GM12878 (cell line): ENCODE measurements at regions not wholly inside any gene's neighbourhood (a gene's known extent, or its start where the extent isn't known, plus 50 kb on each side); places are given as distances from the start of the nearest gene placed in this dataset.

Source experiments
- ATAC-seq: fragments of 200-7000 bp; cut with Tn5 transposase; 3 replicates; pipeline ENCODE4 v1.9.1; 2020; ENCODE audit warnings: mild to moderate bottlenecking, moderate library complexity
- BruUV-seq: library from RNA; stranded (reverse); fragments of 400-500 nt; replicated peaks from 2 replicates; lab custom pipeline; 2021; lab: Mats Ljungman, UMichigan
- CTCF ChIA-PET: fragments of 300-600 bp; sonication (Branson Sonifier 250); formaldehyde crosslinking; extraction: SDS; loops from one replicate; lab custom pipeline; 2021; ENCODE audit warnings: inconsistent platforms; lab: Yijun Ruan, JAX
- POLR2A ChIA-PET: fragments of 350-600 bp; formaldehyde crosslinking; extraction: SDS; loops from one replicate; lab custom pipeline; 2021; ENCODE audit warnings: inconsistent platforms; lab: Charles Lee
- RAD21 ChIA-PET: fragments of 300-600 bp; sonication (Branson Sonifier 250); formaldehyde crosslinking; loops from one replicate; lab custom pipeline; 2023; ENCODE audit warnings: antibody characterized with exemption; ENCODE audit not compliant: unreplicated experiment; lab: Charles Lee
- SMC1A ChIA-PET: fragments of 300-600 bp; sonication (Branson Sonifier 250); formaldehyde crosslinking; loops from one replicate; lab custom pipeline; 2023; ENCODE audit not compliant: unreplicated experiment, uncharacterized antibody; lab: Charles Lee
- DNase-seq: peaks from one replicate; pipeline ENCODE4 v3.0.0-alpha.2; 2011; ENCODE audit warnings: low read depth, low spot score
- FAIRE-seq: peaks from 3 replicates; lab custom pipeline; 2011; peaks lifted over from hg19 to GRCh38; lab: Jason Lieb, UNC
- H2AFZ ChIP-seq: 2 replicates; pipeline ENCODE4 v1.6.0; 2011; ENCODE audit warnings: low read depth, low read length, control low read depth; ENCODE audit not compliant: control insufficient read depth
- H3K27ac ChIP-seq: 2 replicates; pipeline ENCODE4 v1.5.1; 2011; ENCODE audit warnings: control low read depth; ENCODE audit not compliant: control insufficient read depth, insufficient read depth
- H3K27me3 ChIP-seq, 2 experiments: replicated peaks in 1 of 2; 2 replicates each; pipeline versions ENCODE4 v1.6.0 to v1.6.1; 2011; ENCODE audit warnings: low read length in 1 of 2; ENCODE audit not compliant: control insufficient read depth in 2 of 2, insufficient read depth in 2 of 2
- H3K36me3 ChIP-seq, 2 experiments: 2 replicates each; pipeline ENCODE4 v1.5.1; 2011; ENCODE audit warnings: low read length in 1 of 2; ENCODE audit not compliant: control insufficient read depth in 2 of 2, insufficient read depth in 2 of 2
- H3K4me1 ChIP-seq: 2 replicates; pipeline ENCODE4 v1.6.1; 2011; ENCODE audit warnings: mild to moderate bottlenecking, low read length, moderate library complexity, mixed read lengths; ENCODE audit not compliant: control insufficient read depth, insufficient read depth
- H3K4me2 ChIP-seq: 2 replicates; pipeline ENCODE4 v1.6.0; 2011; ENCODE audit warnings: control low read depth; ENCODE audit not compliant: control insufficient read depth, insufficient read depth
- H3K4me3 ChIP-seq: fragments of 200-600 bp; sonication (generic); 2 replicates; pipeline ENCODE4 v1.5.1; 2016
- H3K79me2 ChIP-seq: 2 replicates; pipeline ENCODE4 v1.6.0; 2011; ENCODE audit warnings: low read length; ENCODE audit not compliant: control insufficient read depth, insufficient read depth
- H3K9ac ChIP-seq: 2 replicates; pipeline ENCODE4 v1.8.0; 2011; ENCODE audit warnings: low read length, control low read depth, mixed read lengths; ENCODE audit not compliant: control insufficient read depth, insufficient read depth
- H3K9me3 ChIP-seq: replicated peaks from 3 replicates; pipeline ENCODE4 v1.5.1; 2011; ENCODE audit warnings: mild to moderate bottlenecking, low read length; ENCODE audit not compliant: control insufficient read depth, insufficient read depth
- H4K20me1 ChIP-seq: 2 replicates; pipeline ENCODE4 v1.6.0; 2011; ENCODE audit not compliant: control insufficient read depth, insufficient read depth
- ASH2L ChIP-seq: fragments of 300-600, 200-600 bp; sonication (generic); IDR thresholded peaks from 2 replicates; pipeline ENCODE4 v1.6.1; 2017; ENCODE audit warnings: low read depth, mild to moderate bottlenecking, borderline replicate concordance
- ETV6 ChIP-seq, 2 experiments: fragments of 450-650 bp in 1 of 2; IDR thresholded peaks in 1 of 2; conservative IDR thresholded peaks in 1 of 2; 2 replicates each; pipeline ENCODE4 v1.6.1; 2014; ENCODE audit warnings: antibody characterized with exemption in 1 of 2, borderline replicate concordance in 1 of 2, low read depth in 1 of 2, mild to moderate bottlenecking in 1 of 2, moderate library complexity in 1 of 2
- FOS ChIP-seq: IDR thresholded peaks from 3 replicates; pipeline ENCODE4 v1.6.1; 2011; ENCODE audit warnings: borderline replicate concordance; ENCODE audit not compliant: insufficient read length; ENCODE audit errors: extremely low read depth
- HCFC1 ChIP-seq: fragments of 150-350 bp; IDR thresholded peaks from 2 replicates; pipeline ENCODE4 v1.6.1; 2014; ENCODE audit warnings: low read length
- HDAC6 ChIP-seq: fragments of 200-600 bp; sonication (generic); IDR thresholded peaks from one replicate; pipeline ENCODE4 v1.8.0; 2017; ENCODE audit warnings: antibody characterized with exemption; ENCODE audit not compliant: unreplicated experiment
- IKZF2 ChIP-seq, 2 experiments: fragments of 450-650 bp; IDR thresholded peaks; 2 replicates each; pipeline ENCODE4 v1.6.1; 2017; ENCODE audit warnings: mild to moderate bottlenecking in 2 of 2, moderate library complexity in 2 of 2
- NRF1 ChIP-seq: conservative IDR thresholded peaks from 2 replicates; pipeline ENCODE4 v1.6.1; 2011; ENCODE audit warnings: mild to moderate bottlenecking, low read depth, low read length, improper control_type of control experiment
- SMARCA5 ChIP-seq: fragments of 450-650 bp; IDR thresholded peaks from 2 replicates; pipeline ENCODE4 v1.6.1; 2017; ENCODE audit warnings: mild to moderate bottlenecking
- ZBTB33 ChIP-seq: fragments of 450-650 bp; IDR thresholded peaks from 2 replicates; pipeline ENCODE4 v1.6.1; 2017; ENCODE audit warnings: mild to moderate bottlenecking
- ZZZ3 ChIP-seq: IDR thresholded peaks from 2 replicates; pipeline ENCODE4 v1.6.1; 2011; ENCODE audit warnings: low read depth; ENCODE audit not compliant: control insufficient read depth, insufficient read length
- WGBS: methylation state at CpG from one replicate; pipeline ENCODE4 v1.1.6; 2016; ENCODE audit warnings: low lambda C conversion rate; ENCODE audit not compliant: insufficient replicate concordance, insufficient coverage; ENCODE audit errors: missing lambda C conversion rate; 5-methylcytosine and 5-hydroxymethylcytosine counted together
- in situ Hi-C: fragments of 300-500 bp; cut with MboI; formaldehyde crosslinking; loops from 9 replicates; pipeline ENCODE4 v1.14.3; 2018; ENCODE audit warnings: mixed read lengths
- intact Hi-C: fragments of 100-400 bp; cut with micrococcal nuclease; formaldehyde crosslinking; loops from one replicate; pipeline ENCODE4 v1.14.2; 2022; ENCODE audit not compliant: unreplicated experiment

- ATAC-seq (no peak), FAIRE-seq (no peak), DNase-seq (no peak)
- H3K36me3 ChIP-seq: no peaks in the 10 kb centered on the region
- POLR2A ChIA-PET: no interaction called here
- TF ChIP-seq SMARCA5 (no peak), HDAC6 (no peak), HCFC1 (no peak), NRF1 (no peak)
- H4K20me1 ChIP-seq: no peaks in the 10 kb centered on the region
- H3K4me2 ChIP-seq: no peak overlapping the region
- H3K4me3 ChIP-seq: no peak overlapping the region
- BruUV-seq: no TSS peak
- no peaks in the 10 kb centered on the region for H3K4me1 ChIP-seq
- H3K79me2 ChIP-seq: no peaks in the 10 kb centered on the region
- 36% methylated on average over 25 of the region's 25 CpGs for WGBS
- CTCF ChIA-PET: no interaction called here
- SMC1A ChIA-PET: no interaction called here
- RAD21 ChIA-PET: no interaction called here
- H3K27me3 ChIP-seq: no peaks in the 10 kb centered on the region
- H3K27ac ChIP-seq: no peak overlapping the region
- intact Hi-C loops (no loop called here), in situ Hi-C loops (no loop called here)
- H3K9me3 ChIP-seq: no peaks in the 10 kb centered on the region; the same call in 2 of the 3 replicates
- no peak overlapping the region for H3K9ac ChIP-seq
- H2AFZ ChIP-seq: no peak overlapping the region
Measured at GRCh38 chr18:78304192-78305164, 675.1 kb upstream of the SALL3 start.

DNA sequence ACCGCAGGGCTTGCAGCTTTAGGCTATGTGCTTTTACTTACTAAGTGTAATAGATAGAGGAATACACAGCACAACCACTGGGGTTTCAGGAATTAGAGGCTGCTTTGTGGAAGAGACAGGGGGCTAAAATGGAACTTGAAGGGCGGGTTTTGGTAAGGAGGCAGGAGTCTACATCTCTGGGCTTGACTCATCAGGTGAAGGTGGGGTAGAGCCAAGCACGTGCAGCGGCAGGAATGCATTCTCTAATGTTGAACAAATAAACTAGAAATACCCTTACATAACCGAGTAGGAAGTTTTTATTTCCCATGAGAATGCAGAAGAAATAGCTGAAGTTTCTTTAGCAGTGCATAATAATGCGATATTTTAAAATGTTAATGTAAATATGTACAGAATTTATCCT, 673.8 kb upstream of the SALL3 start:
- SMC1A ChIA-PET: no interaction called here
- WGBS: 41% methylated on average over 6 of the region's 6 CpGs
- no peaks in the 10 kb centered on the region for H3K4me1 ChIP-seq
- FAIRE-seq (no peak), DNase-seq (no peak), ATAC-seq (no peak)
- in situ Hi-C loops (no loop called here), intact Hi-C loops (no loop called here)
- no peaks in the 10 kb centered on the region for H4K20me1 ChIP-seq
- H3K79me2 ChIP-seq: no peaks in the 10 kb centered on the region
- BruUV-seq: no TSS peak
- RAD21 ChIA-PET: no interaction called here
- no peak overlapping the region for H3K4me2 ChIP-seq
- H3K36me3 ChIP-seq: no peaks in the 10 kb centered on the region
- TF ChIP-seq FOS (no peak), IKZF2 (IDR thresholded peaks at IDR 0.05) (no peak), ZBTB33 (no peak), ZZZ3 (no peak), ASH2L (no peak), ETV6 (conservative IDR thresholded peaks at IDR 0.05 in 1 of 2, IDR thresholded peaks at IDR 0.05 in 1 of 2; ENCODE audit: borderline replicate concordance in 1 of 2, low read depth in 1 of 2) (no peak)
- no peak overlapping the region for H3K27ac ChIP-seq
- no peaks in the 10 kb centered on the region for H3K27me3 ChIP-seq
- H3K9ac ChIP-seq: no peak overlapping the region
- H3K9me3 ChIP-seq: no peaks in the 10 kb centered on the region; the same call in 2 of the 3 replicates
- no peak overlapping the region for H3K4me3 ChIP-seq
- POLR2A ChIA-PET: no interaction called here
- H2AFZ ChIP-seq: no peak overlapping the region
- CTCF ChIA-PET: no interaction called here
